Brain microvascular endothelial cell (primary cell): ENCODE measurements at regions not wholly inside any gene's neighbourhood (a gene's known extent, or its start where the extent isn't known, plus 50 kb on each side); places are given as distances from the start of the nearest gene placed in this dataset.

Experiments
- DNase-seq: peaks from one replicate; pipeline ENCODE4 v3.0.0-alpha.2; 2020
- H3K27ac ChIP-seq: fragments of 250-450 bp; sonication (Bioruptor Pico); 2 replicates; pipeline ENCODE4 v1.5.1; 2020; ENCODE audit warnings: mild to moderate bottlenecking, moderate library complexity
- H3K27me3 ChIP-seq: fragments of 250-450 bp; sonication (Bioruptor Pico); replicated peaks from 2 replicates; pipeline ENCODE4 v1.5.1; 2020; ENCODE audit warnings: mild to moderate bottlenecking
- H3K36me3 ChIP-seq: fragments of 250-450 bp; sonication (Bioruptor Pico); replicated peaks from 2 replicates; pipeline ENCODE4 v1.5.1; 2020; ENCODE audit warnings: mild to moderate bottlenecking
- H3K4me3 ChIP-seq: 2 replicates; pipeline ENCODE4 v1.5.1; 2011; ENCODE audit warnings: low read depth, mild to moderate bottlenecking, control low read depth, low read length, moderate library complexity
- CTCF ChIP-seq: IDR thresholded peaks from 2 replicates; pipeline ENCODE4 v1.5.1; 2011; ENCODE audit warnings: low read depth, mild to moderate bottlenecking, moderate library complexity, low read length, control low read depth, inconsistent platforms; ENCODE audit errors: missing control alignments
- in situ Hi-C: cut with HindIII; loops from 2 replicates; pipeline ENCODE4 v1.10.0; 2017; ENCODE audit warnings: low sequenced_read_pairs, low pct_ligation_motif_present

DNA sequence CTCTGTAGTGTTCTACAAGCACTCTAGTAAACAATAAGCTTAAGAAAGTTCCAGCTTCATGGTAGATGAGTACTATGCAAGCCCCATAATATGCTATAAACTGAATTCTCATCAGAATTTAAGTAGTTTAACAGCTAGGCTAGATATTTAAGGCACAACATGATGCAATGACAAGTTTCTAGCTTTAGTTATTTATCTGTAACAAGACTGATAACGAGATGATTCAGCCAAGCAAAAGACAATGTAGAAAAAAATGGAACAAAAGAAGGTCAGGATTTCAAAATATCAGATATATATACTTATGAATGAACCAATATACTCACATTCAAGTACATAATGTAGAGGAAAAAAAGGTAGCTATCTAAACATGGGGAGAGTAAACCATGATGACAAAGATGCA, 61.0 kb upstream of the RERGL start:
- Histone ChIP-seq H3K36me3 (no peaks in the 10 kb centered on the region), H3K27me3 (no peaks in the 10 kb centered on the region), H3K4me3 (no peak overlapping the region), H3K27ac (no peak overlapping the region)
- TF ChIP-seq CTCF: no peak
- no peak for DNase-seq
- in situ Hi-C loops: no loop called here

DNA sequence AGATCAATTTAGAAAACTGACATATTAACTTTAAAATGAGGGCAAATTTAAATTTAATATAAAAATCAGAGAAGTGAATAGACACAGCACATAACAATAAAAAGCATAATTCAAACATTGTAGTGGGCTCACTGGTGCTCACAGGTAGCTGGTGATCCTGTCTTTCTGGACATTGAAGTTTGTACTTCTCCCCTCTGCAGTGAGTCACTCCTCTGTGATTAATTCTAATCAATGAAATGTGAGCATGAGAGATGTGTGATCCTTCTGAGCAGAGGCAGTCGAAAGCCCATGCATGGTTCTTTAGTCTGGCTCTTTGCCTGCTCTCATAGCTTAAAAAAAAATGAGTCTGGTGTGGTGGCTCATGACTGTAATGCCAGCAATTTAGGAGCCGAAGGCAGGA, 59.0 kb upstream of the RERGL start:
- in situ Hi-C loops: no loop called here
- H3K4me3 ChIP-seq: no peak overlapping the region
- H3K36me3 ChIP-seq: no peaks in the 10 kb centered on the region
- no peaks in the 10 kb centered on the region for H3K27me3 ChIP-seq
- no peak for DNase-seq
- no peak for TF ChIP-seq CTCF
- no peak overlapping the region for H3K27ac ChIP-seq

DNA sequence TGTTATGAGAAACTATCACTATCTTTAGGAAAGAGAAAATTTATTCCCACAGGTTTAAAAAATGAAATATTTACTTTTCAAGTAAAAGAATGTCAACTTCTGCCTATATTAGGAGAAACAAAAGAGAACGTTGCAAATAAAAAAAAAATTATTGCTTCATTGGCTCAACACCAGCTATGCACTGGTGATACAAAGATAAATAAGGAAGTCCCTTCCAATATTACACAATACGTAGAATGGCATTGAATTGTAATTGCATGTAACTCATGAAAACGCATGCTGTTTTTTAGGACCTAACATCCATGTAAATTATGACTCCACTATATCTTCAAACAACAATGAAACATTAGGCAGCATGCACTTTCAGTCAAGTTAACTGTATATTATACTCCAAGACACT, 56.4 kb upstream of the RERGL start:
- TF ChIP-seq CTCF: no peak
- no peak for DNase-seq
- Histone ChIP-seq H3K27ac (no peak overlapping the region), H3K36me3 (no peaks in the 10 kb centered on the region), H3K27me3 (no peaks in the 10 kb centered on the region), H3K4me3 (no peak overlapping the region)
- in situ Hi-C loops: no loop called here

GRCh38 chr12:18145924-18146323, 55.9 kb upstream of the RERGL start:
- in situ Hi-C loops: no loop called here
- Histone ChIP-seq H3K4me3 (no peak overlapping the region), H3K36me3 (no peaks in the 10 kb centered on the region), H3K27me3 (no peaks in the 10 kb centered on the region), H3K27ac (no peak overlapping the region)
- TF ChIP-seq CTCF: no peak
- DNase-seq: no peak

DNA sequence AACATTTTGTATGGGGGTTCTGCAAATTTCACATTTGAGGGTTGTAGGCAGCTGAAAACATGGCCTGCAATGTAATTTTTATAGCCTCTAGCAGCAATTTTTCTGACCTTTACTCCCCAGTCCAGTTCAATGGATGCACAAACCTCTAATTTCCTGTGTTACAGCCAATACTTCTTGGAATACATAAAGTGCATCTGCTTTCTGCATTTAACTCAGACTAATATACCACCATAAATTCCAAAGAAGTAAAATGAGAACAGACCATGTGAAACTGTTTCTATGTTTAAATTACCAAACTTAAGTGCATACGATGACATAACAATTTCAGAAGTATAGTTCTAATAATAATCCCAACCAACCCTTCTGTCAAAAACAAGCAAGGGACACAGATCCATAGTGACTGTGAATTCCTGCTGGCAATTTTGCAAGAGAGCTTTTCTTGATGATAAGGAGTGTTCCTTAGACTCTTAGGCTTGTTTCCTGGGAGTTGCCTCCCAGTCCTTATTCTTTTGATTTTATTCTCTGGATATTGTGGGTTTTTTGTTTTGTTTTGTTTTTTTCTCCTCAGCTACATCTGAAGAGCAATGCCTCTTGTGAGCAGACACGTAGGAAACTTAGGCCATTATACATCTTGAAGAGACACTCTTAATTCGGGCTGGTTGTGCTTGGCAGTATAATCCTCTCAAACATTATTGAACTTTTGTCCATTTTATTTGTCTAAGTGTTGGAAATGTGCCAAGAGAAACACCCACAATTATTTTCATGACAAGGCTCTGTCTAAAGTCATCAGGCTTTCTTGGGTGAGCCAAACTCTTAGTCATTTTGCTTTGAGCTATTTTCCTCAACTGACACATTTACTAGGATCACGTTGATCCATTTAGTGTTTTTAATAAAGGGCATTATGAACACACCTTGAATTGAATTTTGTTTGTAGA, 51.3 kb upstream of the RERGL start:
- Histone ChIP-seq H3K27ac (peak overlapping the region; percentile 37), H3K27me3 (no peaks in the 10 kb centered on the region), H3K36me3 (no peaks in the 10 kb centered on the region), H3K4me3 (no peak overlapping the region)
- peak; percentile 59 for DNase-seq
- in situ Hi-C loops: no loop called here
- no peak for TF ChIP-seq CTCF
